GM18526 (cell line): ENCODE measurements at regions not wholly inside any gene's neighbourhood (a gene's known extent, or its start where the extent isn't known, plus 50 kb on each side); places are given as distances from the start of the nearest gene placed in this dataset.

Source experiments
- POLR2A ChIP-seq: IDR thresholded peaks from 3 replicates; pipeline ENCODE4 v1.6.1; 2011; ENCODE audit not compliant: insufficient read length; ENCODE audit errors: extremely low read depth

- no peak for TF ChIP-seq POLR2A
These were observed 144.2 kb upstream of the RAPGEF2 start for GRCh38 chr4:158958489-158959270.

DNA sequence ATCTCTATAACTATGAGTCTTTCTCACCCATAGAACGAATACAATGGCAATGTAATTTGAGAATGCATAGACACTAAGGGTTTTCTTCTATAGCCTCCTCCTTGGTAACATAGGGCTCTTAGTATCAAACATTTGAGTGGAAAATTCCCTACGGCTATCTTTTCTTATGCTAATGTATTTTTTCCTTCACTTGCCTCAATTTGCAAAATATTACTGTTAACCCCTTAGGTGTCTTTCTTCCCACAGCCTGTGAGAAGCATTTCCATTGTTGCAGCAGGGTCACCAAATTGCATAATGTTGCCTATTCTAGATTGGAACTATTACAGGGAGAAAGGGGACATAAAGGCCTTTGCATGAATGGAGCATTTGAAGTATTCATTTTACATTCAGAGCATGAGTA is 140.5 kb upstream of the RAPGEF2 start:
- TF ChIP-seq POLR2A, result no peak

DNA sequence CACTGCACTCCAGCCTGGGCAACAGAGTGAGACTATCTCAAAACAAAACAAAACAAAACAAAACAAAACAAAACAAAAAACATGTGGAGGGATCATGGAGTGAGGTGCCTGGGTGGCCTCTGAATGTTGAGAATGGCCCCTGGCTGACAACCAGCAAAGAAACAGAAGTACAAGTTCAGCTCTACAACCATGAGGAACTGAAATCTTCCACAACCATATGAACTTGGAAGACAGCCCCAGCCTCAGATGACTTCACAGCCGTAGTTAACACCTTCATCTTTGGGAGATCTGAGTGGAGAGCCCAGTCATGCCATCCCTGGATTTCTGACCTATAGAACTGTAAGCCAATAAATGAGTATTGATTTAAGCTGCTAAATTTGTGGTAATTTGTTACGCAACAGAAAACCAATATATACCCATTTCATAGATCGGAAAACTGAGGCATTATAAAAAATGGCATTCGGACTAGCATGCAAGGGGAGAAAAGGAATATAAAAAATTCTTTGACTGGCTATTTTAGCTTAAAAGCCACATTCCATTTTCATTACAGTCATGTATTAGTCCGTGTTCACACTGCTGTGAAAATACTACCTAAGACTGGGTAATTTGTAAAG is 138.7 kb upstream of the RAPGEF2 start:
- TF ChIP-seq POLR2A, result no peak

DNA sequence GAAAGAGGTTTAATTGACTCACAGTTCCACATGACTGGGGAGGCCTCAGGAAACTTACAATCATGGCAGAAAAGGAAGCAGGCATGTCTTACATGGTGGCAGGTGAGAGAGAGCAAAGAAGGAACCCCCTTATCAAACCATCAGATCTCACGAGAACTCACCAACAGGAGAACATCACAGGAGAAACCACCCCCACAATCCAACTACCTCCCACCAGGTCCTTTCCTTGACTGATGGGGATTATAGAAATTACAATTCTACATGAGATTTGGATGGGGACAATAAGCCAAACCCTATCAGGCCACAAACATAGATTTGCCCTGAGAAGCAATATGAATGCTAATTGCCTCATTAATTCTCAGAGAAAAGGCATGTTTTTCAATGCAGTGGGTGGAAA is 138.2 kb upstream of the RAPGEF2 start:
- no peak for TF ChIP-seq POLR2A

GRCh38 chr4:158965226-158965625 is 137.7 kb upstream of the RAPGEF2 start:
- no peak for TF ChIP-seq POLR2A

GRCh38 chr4:158966091-158966490 is 136.8 kb upstream of the RAPGEF2 start:
- TF ChIP-seq POLR2A, result no peak

GRCh38 chr4:158968961-158969360 is 133.9 kb upstream of the RAPGEF2 start:
- TF ChIP-seq POLR2A, result no peak

DNA sequence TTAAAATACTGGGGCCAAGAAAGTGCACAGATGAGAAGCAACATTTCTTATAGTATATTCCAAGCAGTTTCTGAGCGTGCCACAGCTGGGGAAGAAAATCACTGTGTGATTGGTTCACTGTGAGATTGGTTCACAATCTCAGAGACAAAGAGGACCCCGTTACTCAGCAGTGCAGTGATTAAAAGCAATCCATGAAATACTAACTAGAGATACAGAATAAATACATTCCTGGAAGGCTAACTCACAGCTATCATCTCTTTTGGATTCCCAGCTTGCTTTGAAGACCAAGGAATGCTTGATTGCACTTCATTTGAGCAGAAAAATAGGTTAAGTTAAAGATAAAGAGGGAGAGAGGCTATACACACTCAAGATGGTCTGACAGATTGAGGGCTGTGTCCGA is 132.1 kb upstream of the RAPGEF2 start:
- no peak for TF ChIP-seq POLR2A

DNA sequence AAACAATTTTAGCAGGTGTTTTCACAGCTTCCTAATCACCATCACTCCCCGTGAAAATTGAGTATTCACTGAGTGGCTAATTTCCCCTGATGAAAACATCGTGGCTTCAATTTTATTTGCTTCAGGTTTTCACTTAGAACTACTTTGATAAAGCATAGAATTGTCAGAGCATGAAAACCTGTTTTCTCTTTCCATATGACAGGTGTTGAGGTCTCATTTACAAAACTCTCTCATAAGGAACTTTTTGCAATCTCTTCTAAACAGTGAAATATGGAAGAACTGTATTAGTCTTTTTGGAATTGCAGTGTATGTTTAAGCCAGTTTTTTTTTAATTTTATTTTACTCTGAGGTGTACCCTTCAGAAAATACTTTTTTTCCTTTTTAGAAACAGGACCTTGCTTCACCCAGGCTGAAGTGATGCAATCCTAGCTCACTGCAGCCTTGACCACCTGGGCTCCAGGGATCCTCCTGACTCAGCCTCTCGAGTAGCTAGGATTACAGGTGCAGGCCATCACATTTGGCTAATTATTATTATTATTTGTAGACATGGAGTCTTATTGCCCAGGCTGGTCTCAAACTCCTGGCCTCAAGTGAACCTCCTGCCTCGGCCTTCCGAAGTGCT is 111.2 kb upstream of the RAPGEF2 start:
- TF ChIP-seq POLR2A, result no peak

DNA sequence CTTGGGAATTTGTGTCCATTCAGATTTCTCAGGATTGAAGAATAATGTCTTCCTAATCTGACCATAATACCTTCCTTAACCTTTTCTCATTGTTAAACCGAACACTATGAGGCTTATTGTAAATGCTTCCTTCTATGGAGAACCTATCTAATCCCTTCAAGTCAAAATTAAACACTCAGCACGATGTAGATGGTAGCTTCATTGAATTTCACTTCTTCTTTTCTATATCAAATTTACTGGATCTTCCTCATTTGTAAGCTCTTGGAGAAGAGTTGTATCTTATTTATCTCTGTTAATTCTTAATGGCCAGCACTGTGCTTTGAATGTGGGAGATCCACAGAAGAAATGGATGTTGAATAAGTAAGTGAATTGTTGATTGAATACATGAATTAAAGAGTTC is 109.0 kb upstream of the RAPGEF2 start:
- no peak for TF ChIP-seq POLR2A

- no peak for TF ChIP-seq POLR2A
These were observed 107.8 kb upstream of the RAPGEF2 start for GRCh38 chr4:158995040-158995439.

GRCh38 chr4:158995965-158996364 is 106.9 kb upstream of the RAPGEF2 start:
- TF ChIP-seq POLR2A, result no peak

DNA sequence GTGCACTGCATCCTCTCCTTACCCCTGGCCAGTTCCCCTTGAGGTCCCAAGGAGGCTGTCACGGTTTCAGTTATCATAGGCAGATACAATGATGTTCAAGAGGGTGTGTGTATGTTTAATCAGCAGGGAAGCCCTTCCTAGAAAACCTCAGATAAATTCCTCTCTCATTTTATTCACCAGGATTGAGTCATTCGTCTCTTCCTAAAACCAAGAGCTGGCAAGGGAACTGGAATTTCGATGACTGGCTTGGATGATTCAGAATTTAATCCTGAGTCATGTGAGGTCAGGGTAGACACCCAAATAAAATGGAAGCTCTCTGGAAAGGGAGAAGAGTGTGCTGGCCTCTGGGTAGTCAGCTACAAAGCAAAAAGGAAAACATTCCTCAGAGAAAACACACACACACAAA is 106.2 kb upstream of the RAPGEF2 start:
- no peak for TF ChIP-seq POLR2A

- no peak for TF ChIP-seq POLR2A
These were observed 105.1 kb upstream of the RAPGEF2 start for GRCh38 chr4:158997660-158998349.

DNA sequence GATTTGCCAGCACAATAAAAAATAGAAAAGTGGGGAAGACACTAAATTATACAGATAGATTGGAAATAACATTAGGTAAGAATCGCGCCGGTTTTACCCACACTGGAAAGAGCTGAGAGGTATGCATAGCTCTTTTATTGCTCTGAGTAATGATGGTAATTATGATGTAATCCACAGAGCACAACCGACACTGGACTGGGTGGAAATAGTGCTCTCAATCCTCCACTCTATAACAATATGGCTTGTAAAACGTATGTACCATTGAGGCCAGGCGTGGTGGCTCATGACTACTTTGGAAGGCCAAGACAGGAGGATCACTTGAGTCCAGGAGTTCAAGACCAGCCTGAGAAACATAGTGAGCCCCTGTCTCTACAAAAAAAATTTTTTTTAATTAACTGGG is 104.3 kb upstream of the RAPGEF2 start:
- TF ChIP-seq POLR2A, result no peak

DNA sequence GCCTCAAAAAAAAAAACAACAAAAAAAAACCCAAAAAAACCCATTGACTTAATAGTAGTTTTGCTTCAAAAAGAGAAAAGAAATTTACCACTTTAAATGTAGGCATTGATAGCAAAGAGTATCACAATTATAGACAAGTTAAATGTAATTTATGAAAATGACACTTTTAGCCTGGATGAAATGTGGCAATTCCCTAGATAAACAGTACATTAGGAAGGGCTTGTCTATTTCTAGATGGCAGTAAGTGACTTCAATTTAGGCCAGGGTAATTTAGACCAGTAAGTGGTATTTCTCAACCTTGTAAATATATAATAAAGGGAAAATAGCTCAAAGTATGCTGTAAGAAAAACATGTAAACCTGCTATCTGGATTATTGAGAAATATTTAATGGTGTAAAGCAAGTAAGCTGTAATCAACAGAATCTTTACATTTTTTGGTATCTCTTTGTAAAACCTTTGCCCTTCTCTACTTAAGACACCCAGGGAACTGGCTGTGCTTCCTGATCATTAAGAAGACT is 103.7 kb upstream of the RAPGEF2 start:
- TF ChIP-seq POLR2A, result no peak
